Activated T-helper 1 cell treated with anti-CD3 and anti-CD28 coated beads, Interleukin-12 subunit alpha, Interleukin-12 subunit beta, Interleukin-2, Interleukin-4 antibody, amounts not matched to agents 30 ng/mL and 10 ng/mL and 1 ng/mL, durations not matched to agents 14 hours and 24 hours and 36 hours (primary cell): ENCODE measurements at regions not wholly inside any gene's neighbourhood (a gene's known extent, or its start where the extent isn't known, plus 50 kb on each side); places are given as distances from the start of the nearest gene placed in this dataset.

ENCODE experiments used
- DNase-seq: peaks from one replicate; pipeline ENCODE4 v3.0.0; 2021; ENCODE audit warnings: low spot score
- H3K27ac Mint-ChIP-seq: one replicate; pipeline ENCODE4 v1.8.0; 2021; ENCODE audit warnings: mild to moderate bottlenecking, mixed read lengths
- H3K27me3 Mint-ChIP-seq: one replicate; pipeline ENCODE4 v1.8.0; 2022; ENCODE audit warnings: mild to moderate bottlenecking, moderate library complexity, mixed read lengths; ENCODE audit not compliant: insufficient read depth
- H3K36me3 Mint-ChIP-seq: one replicate; pipeline ENCODE4 v1.8.0; 2021; ENCODE audit warnings: low read depth, mixed read lengths
- H3K4me1 Mint-ChIP-seq: one replicate; pipeline ENCODE4 v1.8.0; 2021; ENCODE audit warnings: low read depth, mixed read lengths
- H3K4me3 Mint-ChIP-seq: one replicate; pipeline ENCODE4 v1.8.0; 2021; ENCODE audit warnings: mild to moderate bottlenecking, moderate library complexity, mixed read lengths
- H3K9me3 Mint-ChIP-seq: one replicate; pipeline ENCODE4 v1.8.0; 2021; ENCODE audit warnings: mixed read lengths
- intact Hi-C: fragments of 100-400 bp; cut with micrococcal nuclease; formaldehyde crosslinking; loops from one replicate; pipeline ENCODE4 v1.15.1; 2024

DNA sequence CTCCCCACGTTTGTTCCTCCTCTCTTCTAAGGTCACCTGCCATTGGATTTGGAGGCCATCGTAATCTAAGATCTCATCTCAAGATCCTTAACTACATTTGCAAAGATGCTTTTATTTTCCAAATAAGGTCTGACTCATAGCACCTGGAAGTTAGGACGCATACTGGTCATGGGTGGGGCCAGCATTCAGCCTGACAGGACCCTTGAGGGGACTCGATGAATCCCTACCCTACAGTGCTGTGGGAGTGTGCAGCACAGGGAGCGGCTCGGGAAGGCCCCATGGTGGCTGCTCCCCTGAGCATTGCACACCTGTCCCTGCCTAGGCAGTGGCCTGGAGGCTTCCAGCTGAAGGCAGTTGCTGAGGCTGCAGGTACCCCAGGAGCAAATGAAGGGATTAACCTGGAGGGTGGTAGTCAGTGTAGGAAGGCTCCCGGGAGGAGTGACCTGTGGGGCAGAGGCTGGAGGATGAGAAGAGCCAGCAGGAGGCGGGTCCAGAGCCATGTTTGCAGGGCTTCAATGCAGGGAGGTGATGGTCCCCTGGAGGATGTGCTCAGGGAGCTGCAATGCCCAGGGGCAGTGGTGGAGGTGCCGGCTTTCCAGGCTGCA, 362.2 kb downstream of the CTTN start:
- H3K9me3 Mint-ChIP-seq: no peaks in the 10 kb centered on the region
- H3K4me3 Mint-ChIP-seq: no peak overlapping the region
- intact Hi-C loops: no loop called here
- H3K27me3 Mint-ChIP-seq: no peaks in the 10 kb centered on the region
- no peaks in the 10 kb centered on the region for H3K4me1 Mint-ChIP-seq
- no peaks in the 10 kb centered on the region for H3K36me3 Mint-ChIP-seq
- no peak for DNase-seq
- no peak overlapping the region for H3K27ac Mint-ChIP-seq

DNA sequence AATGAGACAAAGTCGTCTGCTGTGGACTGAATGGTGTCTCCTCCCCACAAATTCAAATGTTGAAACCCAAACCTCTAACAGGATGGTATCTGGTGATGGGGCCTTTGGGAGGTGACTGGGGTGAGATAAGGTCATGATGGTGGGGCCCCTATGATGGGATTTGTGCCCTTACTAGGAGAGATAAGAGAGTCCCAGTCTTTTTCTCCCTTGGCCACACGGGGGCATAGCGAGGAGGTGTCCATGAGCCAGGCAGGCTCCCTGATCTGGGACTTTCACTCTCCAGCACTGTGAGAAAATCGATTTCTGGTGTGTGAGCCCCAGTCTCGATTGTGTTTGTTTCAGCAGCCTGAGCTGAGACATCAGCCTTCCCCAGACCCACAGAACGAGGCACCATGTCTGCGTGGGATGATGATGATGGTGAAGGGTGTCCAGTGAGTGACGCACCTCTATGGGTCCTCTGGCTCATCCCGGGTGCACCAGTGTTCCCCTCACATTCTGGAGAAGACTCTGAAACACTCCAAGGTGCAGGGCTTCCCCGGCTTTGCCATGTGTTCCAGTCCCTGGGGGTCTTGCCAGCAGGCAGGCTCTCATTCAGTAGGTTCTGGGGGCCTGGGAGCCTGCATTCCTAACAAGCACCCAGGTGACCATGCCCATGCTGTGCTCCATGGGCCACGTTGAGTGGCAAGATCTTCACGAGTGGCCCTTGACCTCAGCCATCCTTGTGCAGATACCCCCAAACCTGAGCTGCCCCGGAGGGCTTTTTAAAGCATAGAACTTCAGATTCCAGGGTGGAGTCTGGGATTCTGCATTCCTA, 363.0 kb downstream of the CTTN start:
- intact Hi-C loops: no loop called here
- H3K9me3 Mint-ChIP-seq: no peaks in the 10 kb centered on the region
- H3K4me3 Mint-ChIP-seq: no peak overlapping the region
- H3K4me1 Mint-ChIP-seq: no peaks in the 10 kb centered on the region
- DNase-seq: no peak
- H3K36me3 Mint-ChIP-seq: no peaks in the 10 kb centered on the region
- H3K27me3 Mint-ChIP-seq: no peaks in the 10 kb centered on the region
- H3K27ac Mint-ChIP-seq: no peak overlapping the region

DNA sequence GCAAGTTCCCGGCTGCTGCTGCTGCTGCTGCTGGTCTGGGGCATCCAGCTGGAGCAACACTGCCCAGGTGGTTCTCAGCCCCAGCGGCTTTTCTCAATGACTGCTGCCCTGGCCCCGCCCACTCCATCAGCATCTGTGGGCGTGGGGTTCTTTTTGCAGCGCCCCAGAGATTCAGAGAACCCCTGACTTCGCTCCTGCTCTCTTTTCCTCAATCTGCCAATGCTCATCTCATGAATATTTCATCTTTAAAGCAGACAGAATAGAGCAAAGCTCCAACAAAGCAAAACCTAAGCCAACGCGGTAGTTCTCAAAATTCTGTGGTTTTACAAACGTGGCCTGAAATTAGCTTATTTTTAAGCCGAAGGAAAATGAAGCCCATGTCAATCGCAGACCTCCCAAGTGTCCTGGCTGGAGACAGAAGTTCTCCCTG, 363.6 kb downstream of the CTTN start:
- intact Hi-C loops: no loop called here
- Mint-ChIP-seq H3K9me3 (no peaks in the 10 kb centered on the region), H3K4me1 (no peaks in the 10 kb centered on the region), H3K27ac (no peak overlapping the region), H3K4me3 (no peak overlapping the region), H3K27me3 (no peaks in the 10 kb centered on the region), H3K36me3 (no peaks in the 10 kb centered on the region)
- DNase-seq: no peak

DNA sequence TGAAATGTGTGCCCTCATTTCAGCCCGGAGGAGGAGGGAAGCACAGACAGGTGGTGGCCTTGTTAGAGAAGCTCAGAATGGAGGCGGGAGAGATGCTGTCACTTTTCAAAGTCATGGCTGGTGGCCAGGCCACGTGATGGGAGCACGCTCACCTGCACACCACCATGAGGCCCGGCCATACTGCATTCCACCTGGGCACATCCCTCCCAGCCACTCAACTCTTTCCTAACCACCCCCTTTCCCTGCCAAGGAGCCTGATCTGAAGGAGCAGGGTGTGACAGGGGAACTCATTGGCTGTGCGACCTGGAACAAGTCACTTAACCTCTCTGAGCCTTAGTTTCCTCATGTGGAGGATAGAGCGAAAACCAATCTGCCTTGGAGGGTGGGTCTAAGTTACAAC, 364.5 kb downstream of the CTTN start:
- Mint-ChIP-seq H3K36me3 (no peaks in the 10 kb centered on the region), H3K9me3 (no peaks in the 10 kb centered on the region), H3K4me1 (no peaks in the 10 kb centered on the region), H3K27ac (no peak overlapping the region), H3K4me3 (no peak overlapping the region), H3K27me3 (no peaks in the 10 kb centered on the region)
- no peak for DNase-seq
- intact Hi-C loops: no loop called here

DNA sequence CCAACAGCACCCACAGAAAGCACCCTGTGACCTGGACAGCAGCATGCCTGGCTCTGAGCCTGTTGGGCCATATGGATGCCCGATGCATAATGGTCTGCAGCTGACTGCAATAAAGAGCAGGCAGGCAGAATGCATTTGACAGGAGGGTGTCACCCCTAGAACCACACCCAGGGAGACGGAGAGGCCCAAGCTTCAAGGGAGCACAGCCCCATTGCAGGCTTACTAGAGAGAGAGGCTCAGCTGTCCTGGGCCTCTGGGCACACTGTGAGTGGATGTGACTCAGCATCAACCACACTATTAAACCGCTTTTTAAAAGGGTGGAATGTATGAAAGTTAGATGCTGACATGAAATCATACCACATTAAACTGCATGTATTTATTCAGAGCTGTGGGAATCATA, 365.3 kb downstream of the CTTN start:
- no peak for DNase-seq
- Mint-ChIP-seq H3K9me3 (no peaks in the 10 kb centered on the region), H3K27me3 (no peaks in the 10 kb centered on the region), H3K4me3 (no peak overlapping the region), H3K27ac (no peak overlapping the region), H3K4me1 (no peaks in the 10 kb centered on the region), H3K36me3 (no peaks in the 10 kb centered on the region)
- intact Hi-C loops: no loop called here

DNA sequence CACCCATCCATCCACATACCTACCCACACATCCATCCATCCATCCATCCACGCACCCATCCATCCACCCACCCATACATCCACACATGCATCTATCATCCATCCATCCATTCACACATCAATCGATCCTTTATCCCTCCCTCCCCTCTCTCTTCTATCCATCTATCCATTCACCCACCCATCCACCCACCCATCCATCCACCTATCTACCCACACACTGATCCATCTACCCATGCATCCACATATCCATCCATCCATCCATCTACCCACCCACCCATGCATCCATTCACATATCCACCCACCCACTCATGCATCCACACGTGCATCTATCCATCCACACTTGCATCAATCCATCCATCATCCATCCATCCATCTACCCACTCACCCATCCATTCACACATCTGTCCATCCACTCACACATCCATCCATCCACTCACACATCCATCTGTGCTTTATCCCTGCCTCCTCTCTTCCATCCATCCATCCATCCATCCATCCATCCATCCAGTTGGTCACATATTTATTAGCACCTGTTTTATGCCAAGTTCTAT, 366.1 kb downstream of the CTTN start:
- no peak overlapping the region for H3K4me3 Mint-ChIP-seq
- intact Hi-C loops: no loop called here

DNA sequence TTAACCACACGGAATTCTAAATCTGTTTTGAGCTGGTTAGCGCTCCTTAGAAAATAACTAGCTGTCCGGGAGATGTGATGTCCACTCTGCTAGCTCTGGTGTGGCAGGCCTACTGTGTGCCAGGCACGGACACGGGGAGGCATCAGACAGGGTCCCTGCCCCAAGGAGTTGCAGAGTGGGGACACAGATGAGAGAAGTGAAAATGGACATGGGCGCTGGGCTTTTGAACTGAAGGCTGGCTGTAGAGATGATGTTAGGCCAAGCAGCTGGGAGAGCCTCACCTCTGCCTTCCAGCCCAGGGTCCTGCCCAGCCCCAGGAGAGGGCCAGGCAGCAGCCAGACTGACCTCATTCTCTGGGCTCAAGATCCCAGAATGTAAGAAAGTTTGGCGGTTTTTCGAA, 368.6 kb downstream of the CTTN start:
- intact Hi-C loops: no loop called here
- H3K36me3 Mint-ChIP-seq: no peaks in the 10 kb centered on the region
- no peaks in the 10 kb centered on the region for H3K4me1 Mint-ChIP-seq

More for the DNA sequence above, 366.1 kb downstream of the CTTN start:
- DNase-seq: no peak
- no peaks in the 10 kb centered on the region for H3K9me3 Mint-ChIP-seq
- H3K36me3 Mint-ChIP-seq: no peaks in the 10 kb centered on the region
- no peaks in the 10 kb centered on the region for H3K27me3 Mint-ChIP-seq
- H3K4me1 Mint-ChIP-seq: no peaks in the 10 kb centered on the region
- no peak overlapping the region for H3K27ac Mint-ChIP-seq

DNA sequence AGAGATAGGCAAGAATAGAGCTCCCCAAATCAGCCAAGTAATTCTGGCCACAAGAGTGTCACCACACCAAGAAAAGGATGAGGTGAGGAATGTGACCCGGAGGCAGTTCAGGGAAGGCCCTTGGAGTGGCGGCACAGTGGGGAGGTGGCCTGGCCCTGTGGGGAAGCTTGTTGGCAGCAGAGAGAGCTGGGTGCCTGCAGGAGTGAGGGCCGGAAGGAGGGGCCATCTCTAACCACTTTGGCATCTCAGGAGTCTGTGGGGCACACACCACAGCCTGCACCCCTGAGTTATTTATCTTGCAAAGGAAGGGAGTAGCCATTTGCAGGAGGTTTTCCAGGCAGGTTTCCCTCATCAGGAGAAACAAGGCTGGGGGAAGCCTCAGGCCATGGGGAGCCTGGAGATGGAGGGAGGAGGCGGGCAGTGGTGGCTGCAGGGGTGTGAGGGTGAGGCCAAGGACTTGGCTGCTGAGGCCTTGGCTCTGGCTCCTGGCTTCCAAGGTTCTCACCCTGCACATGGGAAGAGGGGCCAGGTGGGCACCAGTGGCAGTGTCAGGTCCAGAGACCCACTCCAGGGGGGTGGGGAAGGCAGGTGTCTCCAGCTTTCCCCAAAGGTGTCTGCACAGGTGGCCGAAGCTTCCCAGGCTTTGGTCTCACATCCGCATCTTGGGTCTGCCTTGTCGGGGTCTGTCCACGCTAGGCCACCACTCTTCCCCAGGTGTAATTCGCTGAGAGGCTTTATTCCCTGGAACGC, 370.2 kb downstream of the CTTN start:
- intact Hi-C loops: no loop called here
- Mint-ChIP-seq H3K27me3 (no peaks in the 10 kb centered on the region), H3K27ac (no peak overlapping the region)

More for the DNA sequence above, 368.6 kb downstream of the CTTN start:
- H3K4me3 Mint-ChIP-seq: no peak overlapping the region
- no peak for DNase-seq
- no peaks in the 10 kb centered on the region for H3K27me3 Mint-ChIP-seq
- no peak overlapping the region for H3K27ac Mint-ChIP-seq
- H3K9me3 Mint-ChIP-seq: no peaks in the 10 kb centered on the region

DNA sequence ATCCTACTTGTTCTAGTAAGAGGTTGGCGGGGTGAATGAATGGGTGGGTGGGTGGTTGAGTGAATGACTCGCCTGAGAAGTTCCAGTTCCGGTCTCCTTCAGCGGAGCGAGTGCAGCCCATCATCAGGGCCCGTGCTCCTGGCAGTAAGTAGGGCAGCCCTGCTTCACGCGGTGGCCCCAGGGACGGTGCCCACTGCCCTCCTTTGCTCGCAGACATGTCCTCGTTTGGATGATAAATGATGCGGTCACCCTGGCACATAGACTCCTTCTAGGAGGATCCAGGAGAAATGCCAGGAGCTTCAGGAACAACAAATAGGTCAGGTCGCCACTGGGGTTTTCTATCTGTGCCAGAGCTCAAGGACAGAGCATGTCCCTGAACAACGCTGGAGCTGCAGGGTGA, 370.8 kb downstream of the CTTN start:
- Mint-ChIP-seq H3K36me3 (no peaks in the 10 kb centered on the region), H3K4me1 (no peaks in the 10 kb centered on the region), H3K9me3 (no peaks in the 10 kb centered on the region), H3K27me3 (no peaks in the 10 kb centered on the region), H3K4me3 (no peak overlapping the region), H3K27ac (no peak overlapping the region)
- intact Hi-C loops: no loop called here
- DNase-seq: no peak

More for the DNA sequence above, 370.2 kb downstream of the CTTN start:
- Mint-ChIP-seq H3K4me1 (no peaks in the 10 kb centered on the region), H3K36me3 (no peaks in the 10 kb centered on the region), H3K9me3 (no peaks in the 10 kb centered on the region), H3K4me3 (no peak overlapping the region)
- no peak for DNase-seq

DNA sequence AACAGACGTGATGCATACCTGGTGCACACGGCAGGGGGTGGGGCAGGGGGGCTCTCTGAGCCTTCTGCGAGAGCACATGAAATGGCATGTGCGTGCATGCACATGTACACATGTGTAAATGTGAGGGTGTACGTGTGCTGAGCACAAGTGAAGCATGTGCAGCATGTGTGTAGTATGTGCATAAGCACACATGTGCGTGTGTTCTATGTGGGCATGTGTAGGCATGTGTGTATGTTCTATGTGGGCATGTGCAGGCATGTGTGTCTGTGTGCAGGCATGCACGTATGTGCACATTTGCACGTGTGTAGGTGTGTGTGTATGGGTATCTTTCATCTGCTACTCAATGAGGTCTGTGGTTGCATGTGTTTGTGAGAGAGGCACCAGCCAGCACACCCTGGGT, 371.2 kb downstream of the CTTN start:
- Mint-ChIP-seq H3K27me3 (no peaks in the 10 kb centered on the region), H3K4me3 (no peak overlapping the region), H3K36me3 (no peaks in the 10 kb centered on the region), H3K27ac (no peak overlapping the region), H3K4me1 (no peaks in the 10 kb centered on the region), H3K9me3 (no peaks in the 10 kb centered on the region)
- intact Hi-C loops: no loop called here
- no peak for DNase-seq

DNA sequence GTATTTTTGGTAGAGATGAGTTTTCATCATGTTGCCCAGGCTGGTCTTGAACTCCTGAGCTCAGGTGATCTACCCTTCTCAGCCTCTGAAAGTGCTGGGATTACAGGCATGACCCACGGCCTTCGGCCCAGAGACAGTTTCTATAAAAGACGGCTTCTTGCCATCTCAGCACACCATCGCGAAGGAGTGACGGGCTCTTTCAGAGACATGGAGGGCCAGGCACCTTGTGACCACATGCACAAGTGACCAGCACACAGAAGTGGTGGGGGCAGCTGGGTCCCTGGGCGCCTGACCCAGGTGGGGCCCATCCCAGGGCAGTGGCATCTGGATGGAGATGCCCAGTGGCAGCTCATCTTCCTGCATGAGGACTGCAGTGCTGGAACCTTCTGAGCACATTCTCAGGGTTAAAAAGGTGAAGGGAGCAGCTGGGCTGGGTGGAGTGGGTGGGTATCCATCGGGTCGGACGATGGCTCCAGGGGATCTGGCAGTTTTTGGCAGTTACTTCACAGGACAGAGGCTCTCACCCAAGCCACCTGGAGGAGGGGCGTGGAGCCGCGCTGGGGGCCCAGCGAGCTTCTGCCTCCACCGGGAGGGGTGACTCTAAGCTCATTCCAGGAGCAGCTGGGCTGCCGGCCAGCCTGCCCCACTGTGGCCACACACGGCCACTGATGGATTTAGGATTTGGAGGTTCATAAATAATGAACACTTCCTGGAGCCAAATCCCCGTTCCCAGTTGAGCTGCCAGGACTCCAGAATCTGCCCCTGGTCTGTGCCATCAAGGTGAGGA, 373.0 kb downstream of the CTTN start:
- no peaks in the 10 kb centered on the region for H3K27me3 Mint-ChIP-seq

DNA sequence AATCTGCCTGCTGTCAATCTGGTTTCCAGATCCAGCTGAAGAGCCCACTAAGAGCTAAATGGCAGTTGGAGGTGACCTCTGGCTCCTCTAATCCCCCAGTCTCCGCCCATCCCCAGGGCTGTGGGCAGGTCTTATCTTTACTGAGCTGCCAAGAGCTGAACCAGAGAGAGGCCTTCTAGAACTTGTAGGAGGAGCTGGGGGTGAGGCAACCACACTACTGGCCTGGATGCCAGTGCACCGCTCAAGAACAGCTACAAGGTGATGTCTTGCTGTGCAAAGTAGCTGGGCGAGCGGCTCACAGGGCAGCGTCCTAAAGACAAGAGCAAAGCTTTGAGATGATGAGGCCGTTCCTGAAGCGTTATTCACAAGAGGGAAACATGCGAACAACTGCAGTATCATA, 374.6 kb downstream of the CTTN start:
- no peak overlapping the region for H3K27ac Mint-ChIP-seq
- no peak for DNase-seq
- intact Hi-C loops: no loop called here
- no peaks in the 10 kb centered on the region for H3K4me1 Mint-ChIP-seq
- H3K36me3 Mint-ChIP-seq: no peaks in the 10 kb centered on the region
- H3K27me3 Mint-ChIP-seq: no peaks in the 10 kb centered on the region
- no peak overlapping the region for H3K4me3 Mint-ChIP-seq
- no peaks in the 10 kb centered on the region for H3K9me3 Mint-ChIP-seq

More for the DNA sequence above, 373.0 kb downstream of the CTTN start:
- Mint-ChIP-seq H3K27ac (no peak overlapping the region), H3K36me3 (no peaks in the 10 kb centered on the region), H3K9me3 (no peaks in the 10 kb centered on the region), H3K4me3 (no peak overlapping the region), H3K4me1 (no peaks in the 10 kb centered on the region)
- intact Hi-C loops: no loop called here
- no peak for DNase-seq
